ENCODE measurements at regions not wholly inside any gene's neighbourhood (a gene's known extent, or its start where the extent isn't known, plus 50 kb on each side); places are given as distances from the start of the nearest gene placed in this dataset.

DNA sequence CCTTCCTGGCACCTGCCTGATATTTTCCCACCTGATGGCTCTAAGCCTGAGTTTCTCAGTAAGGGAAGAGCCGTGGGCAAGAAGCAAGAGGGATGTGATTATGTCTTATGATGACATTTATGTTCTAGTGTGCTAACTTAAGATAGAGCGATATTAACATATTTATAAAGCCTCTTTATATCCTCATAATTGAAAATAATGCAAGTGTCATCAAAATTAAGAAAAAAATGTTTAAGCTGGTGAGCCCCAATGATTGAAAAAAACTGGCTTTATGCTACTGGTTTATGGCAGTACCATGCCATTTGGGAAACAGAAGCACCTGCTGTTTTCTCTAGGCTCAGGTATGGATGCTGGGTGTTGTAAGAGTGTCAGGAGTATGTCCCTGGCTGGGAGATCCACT lies 431.5 kb upstream of the TPM1 start:
- TF ChIP-seq, protein P1, sequence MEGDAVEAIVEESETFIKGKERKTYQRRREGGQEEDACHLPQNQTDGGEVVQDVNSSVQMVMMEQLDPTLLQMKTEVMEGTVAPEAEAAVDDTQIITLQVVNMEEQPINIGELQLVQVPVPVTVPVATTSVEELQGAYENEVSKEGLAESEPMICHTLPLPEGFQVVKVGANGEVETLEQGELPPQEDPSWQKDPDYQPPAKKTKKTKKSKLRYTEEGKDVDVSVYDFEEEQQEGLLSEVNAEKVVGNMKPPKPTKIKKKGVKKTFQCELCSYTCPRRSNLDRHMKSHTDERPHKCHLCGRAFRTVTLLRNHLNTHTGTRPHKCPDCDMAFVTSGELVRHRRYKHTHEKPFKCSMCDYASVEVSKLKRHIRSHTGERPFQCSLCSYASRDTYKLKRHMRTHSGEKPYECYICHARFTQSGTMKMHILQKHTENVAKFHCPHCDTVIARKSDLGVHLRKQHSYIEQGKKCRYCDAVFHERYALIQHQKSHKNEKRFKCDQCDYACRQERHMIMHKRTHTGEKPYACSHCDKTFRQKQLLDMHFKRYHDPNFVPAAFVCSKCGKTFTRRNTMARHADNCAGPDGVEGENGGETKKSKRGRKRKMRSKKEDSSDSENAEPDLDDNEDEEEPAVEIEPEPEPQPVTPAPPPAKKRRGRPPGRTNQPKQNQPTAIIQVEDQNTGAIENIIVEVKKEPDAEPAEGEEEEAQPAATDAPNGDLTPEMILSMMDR (IDR thresholded peaks at IDR 0.05 in 8 of 11, conservative IDR thresholded peaks at IDR 0.05 in 3 of 11), result no peak
- TF ChIP-seq POLR2AphosphoS5 (IDR thresholded peaks at IDR 0.05) (no peak), POLR2A (IDR thresholded peaks at IDR 0.05) (no peak)
